SK-N-MC (cell line): ENCODE measurements at regions not wholly inside any gene's neighbourhood (a gene's known extent, or its start where the extent isn't known, plus 50 kb on each side); places are given as distances from the start of the nearest gene placed in this dataset.

Source experiments
- DNase-seq: peaks from one replicate; pipeline ENCODE4 v3.0.0-alpha.2; 2011; ENCODE audit warnings: low read depth, low spot score
- H3K27ac ChIP-seq: fragments of 200-600 bp; sonication (generic); 2 replicates; pipeline ENCODE4 v1.5.1; 2016; ENCODE audit warnings: mixed run types
- H3K36me3 ChIP-seq: fragments of 200-600 bp; sonication (generic); 2 replicates; pipeline ENCODE4 v1.6.1; 2017; ENCODE audit warnings: antibody characterized with exemption, low read length, mixed read lengths; ENCODE audit not compliant: insufficient read depth
- H3K4me3 ChIP-seq: fragments of 200-600 bp; sonication (generic); 2 replicates; pipeline ENCODE4 v1.5.1; 2016
- H3K9ac ChIP-seq: fragments of 200-600 bp; sonication (generic); 2 replicates; pipeline ENCODE4 v1.8.0; 2017; ENCODE audit warnings: mixed run types, mixed read lengths; ENCODE audit not compliant: insufficient read length
- H3K9me3 ChIP-seq: fragments of 200-600 bp; sonication (generic); 2 replicates; pipeline ENCODE4 v1.6.1; 2017; ENCODE audit warnings: low read depth, mild to moderate bottlenecking, antibody characterized with exemption, low read length, moderate library complexity, mixed read lengths
- EZH2 ChIP-seq: fragments of 200-600 bp; sonication (generic); IDR thresholded peaks from one replicate; pipeline ENCODE4 v1.6.1; 2017; ENCODE audit warnings: antibody characterized with exemption
- FOXP2 ChIP-seq: optimal IDR thresholded peaks from 2 replicates; pipeline ENCODE3; 2011; ENCODE audit warnings: mild to moderate bottlenecking, moderate library complexity; ENCODE audit not compliant: insufficient read depth; ENCODE audit errors: extremely low read length, control extremely low read depth
- POLR2AphosphoS5 ChIP-seq: IDR thresholded peaks from 2 replicates; pipeline ENCODE4 v1.6.1; 2012; ENCODE audit warnings: mild to moderate bottlenecking, low read depth, low read length, borderline replicate concordance

DNA sequence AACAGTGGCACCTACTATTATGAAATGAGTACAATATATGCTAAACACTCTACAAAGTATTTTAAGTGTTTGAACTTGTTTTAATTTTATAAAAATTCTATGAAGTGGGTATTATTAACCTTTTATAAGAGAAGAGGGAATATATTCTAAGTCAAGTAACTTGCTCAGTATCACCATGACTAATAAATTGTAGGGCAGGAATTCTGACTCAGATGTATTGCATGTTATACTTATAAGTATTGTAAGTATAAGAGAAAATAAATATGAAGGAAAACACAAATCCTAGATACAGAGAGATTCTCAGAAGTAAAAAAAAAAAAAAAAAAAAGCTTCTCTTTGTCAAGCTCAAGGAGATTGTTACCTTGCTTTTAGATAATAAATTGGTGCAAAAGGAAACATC, 893.2 kb downstream of the SLC16A7 start:
- Histone ChIP-seq H3K9me3 (no peaks in the 10 kb centered on the region), H3K36me3 (no peaks in the 10 kb centered on the region), H3K9ac (no peak overlapping the region), H3K4me3 (no peak overlapping the region), H3K27ac (no peak overlapping the region)
- no peak for DNase-seq
- TF ChIP-seq POLR2AphosphoS5 = no peak
- no peak for TF ChIP-seq EZH2
- no peak for TF ChIP-seq FOXP2

DNA sequence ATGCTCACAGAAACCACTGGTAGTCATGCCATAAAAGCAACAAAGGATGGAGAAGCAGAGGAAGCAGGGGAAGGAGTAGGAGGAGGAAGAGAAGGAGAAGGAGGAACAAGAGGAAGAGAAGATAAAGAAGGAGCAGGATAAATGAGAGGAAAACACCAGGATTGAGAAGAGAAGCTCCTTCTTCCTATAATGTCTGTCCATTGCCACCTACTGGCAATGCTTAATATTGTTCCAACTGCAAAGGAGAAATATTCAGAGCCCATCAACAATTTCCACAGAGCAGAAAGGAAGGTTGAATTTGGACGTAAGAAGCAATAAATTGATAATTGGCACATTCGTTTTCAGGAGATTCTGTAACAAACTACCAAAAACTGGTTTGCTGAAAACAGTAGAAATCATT, 898.4 kb downstream of the SLC16A7 start:
- TF ChIP-seq POLR2AphosphoS5 (no peak), EZH2 (no peak), FOXP2 (no peak)
- Histone ChIP-seq H3K9ac (no peak overlapping the region), H3K27ac (no peak overlapping the region), H3K9me3 (no peaks in the 10 kb centered on the region), H3K36me3 (no peaks in the 10 kb centered on the region), H3K4me3 (no peak overlapping the region)
- peak; percentile 26 for DNase-seq

DNA sequence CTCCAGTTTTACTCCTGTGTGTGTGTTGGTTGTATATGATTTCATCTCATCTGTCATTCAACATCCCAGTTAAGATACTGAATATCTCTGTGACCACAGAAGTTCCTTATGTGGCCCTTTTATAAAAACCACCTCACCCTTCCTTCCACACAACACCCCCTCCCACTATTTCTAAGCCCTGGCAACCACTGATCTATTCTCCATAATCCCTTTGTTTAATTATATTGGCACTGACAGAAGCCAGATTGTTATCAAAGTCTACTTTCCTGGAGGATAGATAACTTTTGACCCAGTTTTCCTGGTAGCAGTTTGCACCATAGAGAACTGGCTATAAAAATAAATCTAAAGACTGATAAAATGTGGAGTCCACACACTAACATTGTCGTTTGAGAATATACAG, 902.8 kb downstream of the SLC16A7 start:
- no peak for DNase-seq
- no peaks in the 10 kb centered on the region; the same call in 1 of the 2 replicates for H3K9me3 ChIP-seq
- no peaks in the 10 kb centered on the region for H3K36me3 ChIP-seq
- TF ChIP-seq EZH2 (no peak), FOXP2 (no peak), POLR2AphosphoS5 (no peak)
- H3K9ac ChIP-seq = no peak overlapping the region
- no peak overlapping the region for H3K27ac ChIP-seq
- no peak overlapping the region for H3K4me3 ChIP-seq

GRCh38 chr12:60501124-60501729, 905.4 kb downstream of the SLC16A7 start:
- no peak for TF ChIP-seq POLR2AphosphoS5
- TF ChIP-seq FOXP2 = no peak
- no peak for TF ChIP-seq EZH2
- no peak overlapping the region for H3K27ac ChIP-seq
- no peak for DNase-seq

DNA sequence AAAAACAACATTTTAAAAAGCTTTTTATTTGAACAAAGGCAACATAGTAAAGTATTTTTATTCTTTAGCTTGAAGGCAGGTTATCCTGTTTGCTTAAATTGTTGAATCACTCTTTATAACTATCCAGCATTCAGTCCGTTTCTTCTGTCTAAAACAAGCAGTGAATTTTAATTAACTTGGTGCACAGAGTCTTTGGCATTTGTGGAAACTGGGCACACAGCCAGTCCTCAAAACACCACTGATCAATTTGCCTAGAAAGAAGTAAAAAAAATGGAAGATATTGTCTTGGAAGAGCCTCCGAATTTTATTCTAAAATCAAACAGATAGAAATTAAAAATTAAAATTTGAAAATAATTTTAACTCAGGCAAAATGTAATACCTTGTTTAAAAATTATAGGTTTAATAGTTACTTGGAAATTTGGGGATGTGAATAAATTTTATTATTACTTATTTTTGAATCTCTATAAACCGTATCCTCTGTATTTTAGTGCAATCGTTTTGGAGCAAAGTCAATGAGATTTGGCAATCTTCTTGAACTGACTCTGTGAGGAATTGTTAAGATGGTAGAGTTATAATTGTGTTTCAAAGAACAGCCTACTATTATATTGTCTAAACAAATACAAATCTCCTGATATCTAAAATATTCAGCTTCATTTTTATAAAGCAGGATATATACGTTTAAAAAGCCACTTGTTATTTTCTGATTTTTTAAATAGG, 927.0 kb downstream of the SLC16A7 start:
- TF ChIP-seq FOXP2 = no peak
- TF ChIP-seq POLR2AphosphoS5 = no peak
- no peak for TF ChIP-seq EZH2
- peak overlapping the region; percentile 64 for H3K4me3 ChIP-seq
- H3K27ac ChIP-seq = peak overlapping the region; percentile 69; the same call in 1 of the 2 replicates
- no peaks in the 10 kb centered on the region for H3K36me3 ChIP-seq
- no peak for DNase-seq
- H3K9me3 ChIP-seq = no peaks in the 10 kb centered on the region
- H3K9ac ChIP-seq = peak overlapping the region; percentile 40

More at GRCh38 chr12:60501124-60501729, 905.4 kb downstream of the SLC16A7 start:
- no peaks in the 10 kb centered on the region for H3K36me3 ChIP-seq
- H3K4me3 ChIP-seq = no peak overlapping the region
- no peaks in the 10 kb centered on the region; the same call in 1 of the 2 replicates for H3K9me3 ChIP-seq
- no peak overlapping the region for H3K9ac ChIP-seq

- DNase-seq = no peak
- H3K9me3 ChIP-seq = no peaks in the 10 kb centered on the region
- no peak overlapping the region for H3K9ac ChIP-seq
- H3K27ac ChIP-seq = no peak overlapping the region
- no peak overlapping the region for H3K4me3 ChIP-seq
- H3K36me3 ChIP-seq = no peaks in the 10 kb centered on the region
- TF ChIP-seq FOXP2 (no peak), POLR2AphosphoS5 (no peak), EZH2 (no peak)
Observed at GRCh38 chr12:60529261-60529660, 933.4 kb downstream of the SLC16A7 start.

DNA sequence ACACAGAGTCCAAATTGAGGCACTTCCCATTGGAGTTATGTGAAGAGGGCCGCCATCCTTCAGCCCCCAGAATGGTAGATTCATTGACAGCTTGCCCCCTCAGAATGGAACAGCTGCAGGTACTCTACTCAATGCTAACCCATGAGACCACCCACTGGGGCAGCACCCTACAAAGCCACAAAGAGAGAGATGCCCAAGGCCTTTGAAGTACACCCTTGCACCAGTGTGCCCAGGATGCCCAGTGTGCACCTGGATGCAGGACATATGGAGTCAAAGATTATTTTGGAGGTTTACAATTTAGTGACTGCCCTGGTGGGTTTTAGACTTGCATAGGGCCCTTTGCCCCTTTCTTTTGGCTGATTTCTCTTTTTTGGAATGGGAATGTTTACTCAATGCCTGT, 933.9 kb downstream of the SLC16A7 start:
- TF ChIP-seq EZH2 = no peak
- TF ChIP-seq FOXP2 = no peak
- TF ChIP-seq POLR2AphosphoS5 = no peak
- no peak overlapping the region for H3K27ac ChIP-seq
- no peak overlapping the region for H3K9ac ChIP-seq

GRCh38 chr12:60535363-60535762, 939.5 kb downstream of the SLC16A7 start:
- peak overlapping the region; percentile 43 for H3K4me3 ChIP-seq
- H3K27ac ChIP-seq = peak overlapping the region; percentile 95
- H3K9me3 ChIP-seq = no peaks in the 10 kb centered on the region
- no peaks in the 10 kb centered on the region for H3K36me3 ChIP-seq
- no peak for TF ChIP-seq POLR2AphosphoS5
- TF ChIP-seq EZH2 = no peak
- TF ChIP-seq FOXP2 = no peak
- peak; percentile 32 for DNase-seq
- peak overlapping the region; percentile 18 for H3K9ac ChIP-seq

More for the DNA sequence above, 933.9 kb downstream of the SLC16A7 start:
- no peaks in the 10 kb centered on the region for H3K9me3 ChIP-seq
- DNase-seq = no peak
- no peak overlapping the region for H3K4me3 ChIP-seq
- H3K36me3 ChIP-seq = no peaks in the 10 kb centered on the region
